PFSK-1 (cell line): ENCODE measurements at regions not wholly inside any gene's neighbourhood (a gene's known extent, or its start where the extent isn't known, plus 50 kb on each side); places are given as distances from the start of the nearest gene placed in this dataset.

Experiments
- FOXP2 ChIP-seq: optimal IDR thresholded peaks from 2 replicates; pipeline ENCODE3; 2011; ENCODE audit warnings: borderline replicate concordance, control low read depth, inconsistent platforms; ENCODE audit not compliant: insufficient read depth; ENCODE audit errors: extremely low read length, extremely low read depth
- POLR2AphosphoS5 ChIP-seq: IDR thresholded peaks from 2 replicates; pipeline ENCODE4 v1.6.1; 2012; ENCODE audit warnings: low read depth, mild to moderate bottlenecking, control low read depth, low read length, moderate library complexity
- SIN3A ChIP-seq: IDR thresholded peaks from 2 replicates; pipeline ENCODE4 v1.6.1; 2012; ENCODE audit warnings: mild to moderate bottlenecking, low read length, moderate library complexity, borderline replicate concordance; ENCODE audit not compliant: insufficient read depth
- TAF1 ChIP-seq: IDR thresholded peaks from 2 replicates; pipeline ENCODE4 v1.6.1; 2012; ENCODE audit warnings: low read length, control low read depth, borderline replicate concordance; ENCODE audit not compliant: insufficient read depth
- TF ChIP-seq, protein P1 (sequence below), 2 experiments: IDR thresholded peaks; 2 replicates each; pipeline versions ENCODE4 v1.6.1 to v1.8.0; 2011 to 2012; ENCODE audit warnings: low read depth in 2 of 2, low read length in 2 of 2, control low read depth in 1 of 2, inconsistent platforms in 1 of 2, mild to moderate bottlenecking in 1 of 2, moderate library complexity in 1 of 2; ENCODE audit not compliant: insufficient read depth in 1 of 2

DNA sequence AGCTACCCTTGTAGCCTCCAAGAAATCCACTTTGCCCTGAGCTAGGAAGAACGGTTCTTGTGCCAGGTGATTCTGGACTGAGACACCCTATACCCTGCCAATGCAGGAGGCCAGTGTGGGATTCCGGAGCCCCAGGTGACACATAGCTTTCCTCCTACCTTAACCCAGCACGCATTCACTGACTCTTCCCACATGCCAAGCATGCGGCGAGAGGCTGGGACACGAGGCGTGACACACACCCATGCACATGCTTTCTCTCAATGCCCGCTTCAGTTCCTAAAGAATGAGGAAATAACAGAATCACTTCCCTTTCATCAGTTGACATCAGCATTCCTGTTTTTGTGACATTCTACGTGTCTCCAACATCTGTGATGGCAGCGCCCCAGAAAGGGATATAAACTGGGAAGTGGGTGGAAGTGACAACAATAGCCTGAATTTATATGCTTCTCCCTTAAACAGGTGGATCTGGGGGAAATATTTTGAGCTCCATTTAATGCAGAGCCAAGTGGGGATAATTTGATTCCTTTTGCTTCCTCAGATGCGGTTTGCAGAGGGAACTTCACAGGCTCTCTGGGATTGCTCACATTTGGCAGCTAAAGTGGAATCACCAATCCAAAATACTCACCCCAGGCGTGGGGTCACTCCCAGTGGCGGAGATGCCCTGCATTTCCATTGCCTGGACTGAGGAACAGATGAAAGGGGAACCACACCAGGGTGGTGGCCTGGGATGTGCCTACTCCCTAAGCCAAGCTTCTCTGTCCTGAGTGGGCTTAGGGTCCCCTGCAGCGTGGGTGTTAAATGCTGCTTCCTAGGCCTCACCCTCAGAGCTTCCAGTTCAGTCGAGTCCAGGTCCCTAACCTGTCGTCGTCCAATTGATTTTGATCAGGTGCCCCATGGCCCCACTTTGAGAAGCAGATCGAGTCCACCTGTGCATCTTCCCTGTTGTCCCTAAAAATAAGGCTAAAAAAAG lies 445.1 kb downstream of the SIPA1L2 start:
- no peak for TF ChIP-seq POLR2AphosphoS5
- TF ChIP-seq, protein P1, sequence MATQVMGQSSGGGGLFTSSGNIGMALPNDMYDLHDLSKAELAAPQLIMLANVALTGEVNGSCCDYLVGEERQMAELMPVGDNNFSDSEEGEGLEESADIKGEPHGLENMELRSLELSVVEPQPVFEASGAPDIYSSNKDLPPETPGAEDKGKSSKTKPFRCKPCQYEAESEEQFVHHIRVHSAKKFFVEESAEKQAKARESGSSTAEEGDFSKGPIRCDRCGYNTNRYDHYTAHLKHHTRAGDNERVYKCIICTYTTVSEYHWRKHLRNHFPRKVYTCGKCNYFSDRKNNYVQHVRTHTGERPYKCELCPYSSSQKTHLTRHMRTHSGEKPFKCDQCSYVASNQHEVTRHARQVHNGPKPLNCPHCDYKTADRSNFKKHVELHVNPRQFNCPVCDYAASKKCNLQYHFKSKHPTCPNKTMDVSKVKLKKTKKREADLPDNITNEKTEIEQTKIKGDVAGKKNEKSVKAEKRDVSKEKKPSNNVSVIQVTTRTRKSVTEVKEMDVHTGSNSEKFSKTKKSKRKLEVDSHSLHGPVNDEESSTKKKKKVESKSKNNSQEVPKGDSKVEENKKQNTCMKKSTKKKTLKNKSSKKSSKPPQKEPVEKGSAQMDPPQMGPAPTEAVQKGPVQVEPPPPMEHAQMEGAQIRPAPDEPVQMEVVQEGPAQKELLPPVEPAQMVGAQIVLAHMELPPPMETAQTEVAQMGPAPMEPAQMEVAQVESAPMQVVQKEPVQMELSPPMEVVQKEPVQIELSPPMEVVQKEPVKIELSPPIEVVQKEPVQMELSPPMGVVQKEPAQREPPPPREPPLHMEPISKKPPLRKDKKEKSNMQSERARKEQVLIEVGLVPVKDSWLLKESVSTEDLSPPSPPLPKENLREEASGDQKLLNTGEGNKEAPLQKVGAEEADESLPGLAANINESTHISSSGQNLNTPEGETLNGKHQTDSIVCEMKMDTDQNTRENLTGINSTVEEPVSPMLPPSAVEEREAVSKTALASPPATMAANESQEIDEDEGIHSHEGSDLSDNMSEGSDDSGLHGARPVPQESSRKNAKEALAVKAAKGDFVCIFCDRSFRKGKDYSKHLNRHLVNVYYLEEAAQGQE (IDR thresholded peaks at IDR 0.05; ENCODE audit: insufficient read depth in 1 of 2, low read depth in 2 of 2, low read length in 2 of 2) = no peak

DNA sequence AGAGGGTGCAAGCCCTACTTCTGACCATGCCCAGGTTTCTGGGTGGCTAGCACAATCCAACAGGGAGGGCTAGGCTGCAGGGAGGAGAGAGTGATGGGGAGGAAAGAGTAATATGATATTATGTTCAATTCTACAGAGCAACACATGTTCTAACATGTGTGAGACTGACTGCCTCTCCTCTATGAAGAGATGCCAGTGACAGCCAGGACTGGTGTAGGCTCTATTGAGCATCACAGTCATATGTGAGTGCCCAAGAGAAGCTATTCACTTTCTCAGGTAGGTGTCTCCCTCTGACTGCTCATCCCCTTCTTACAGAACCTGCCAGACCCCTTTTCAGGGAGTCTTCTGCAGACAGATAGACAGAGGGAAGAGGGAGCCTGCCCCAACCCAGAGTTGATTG lies 446.1 kb downstream of the SIPA1L2 start:
- TF ChIP-seq FOXP2 (no peak), SIN3A (no peak), POLR2AphosphoS5 (no peak), TAF1 (no peak)
- TF ChIP-seq, protein P1 (IDR thresholded peaks at IDR 0.05; ENCODE audit: insufficient read depth in 1 of 2, low read depth in 2 of 2, low read length in 2 of 2) = no peak

DNA sequence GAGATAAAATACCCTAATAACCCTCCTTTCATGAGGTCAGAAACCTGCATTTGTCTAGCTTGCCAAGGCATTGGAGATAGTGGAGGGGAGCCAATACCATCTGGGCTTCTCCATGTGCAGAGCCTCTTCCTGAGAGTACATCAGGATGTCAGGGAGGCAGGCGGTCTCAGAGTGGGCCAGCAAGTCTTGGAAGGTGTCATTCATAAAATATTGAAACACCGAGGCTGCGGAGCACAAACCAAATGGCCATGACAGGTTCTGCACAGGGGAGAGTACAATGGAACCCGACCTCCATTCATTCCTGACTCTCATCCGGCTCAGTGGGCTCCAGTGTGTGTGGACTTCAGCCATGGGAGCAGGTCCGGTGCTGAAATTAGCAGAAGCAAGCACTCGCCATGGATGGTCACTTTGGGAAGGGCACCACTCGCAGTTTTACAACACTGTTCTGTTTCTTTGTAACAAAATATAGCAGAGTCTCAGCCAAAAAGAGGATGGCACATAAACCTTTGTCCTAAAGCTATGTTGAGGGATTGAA lies 446.6 kb downstream of the SIPA1L2 start:
- no peak for TF ChIP-seq TAF1
- no peak for TF ChIP-seq SIN3A
- TF ChIP-seq POLR2AphosphoS5 = no peak
- TF ChIP-seq, protein P1 (IDR thresholded peaks at IDR 0.05; ENCODE audit: insufficient read depth in 1 of 2, low read depth in 2 of 2, low read length in 2 of 2) = no peak
- no peak for TF ChIP-seq FOXP2

DNA sequence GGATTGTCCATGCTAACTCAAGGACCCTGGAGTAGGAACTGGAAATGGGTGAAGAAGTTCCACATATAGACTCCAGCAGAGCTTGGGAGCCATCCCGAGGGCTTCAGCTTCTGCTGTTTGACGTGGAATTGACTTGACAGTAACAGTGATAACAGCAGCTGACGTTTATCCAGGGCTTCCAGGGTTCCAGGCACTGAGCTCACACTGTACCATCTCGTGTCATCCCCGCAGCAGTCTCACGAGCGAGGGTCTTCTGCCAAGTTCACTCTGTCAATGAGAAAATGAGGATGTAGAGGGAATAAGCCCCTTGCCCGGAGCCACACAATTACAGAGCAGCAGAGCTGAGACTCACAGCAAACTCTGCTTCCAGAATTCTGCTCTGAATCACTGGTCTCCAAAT lies 447.7 kb downstream of the SIPA1L2 start:
- TF ChIP-seq SIN3A = no peak
- TF ChIP-seq FOXP2 = no peak
- TF ChIP-seq, protein P1 (IDR thresholded peaks at IDR 0.05; ENCODE audit: insufficient read depth in 1 of 2, low read depth in 2 of 2, low read length in 2 of 2) = no peak
- no peak for TF ChIP-seq POLR2AphosphoS5
- no peak for TF ChIP-seq TAF1
